Activated CD4-positive, alpha-beta T cell treated with anti-CD3 and anti-CD28 coated beads, Interleukin-2, amount 10 ng/mL, durations not matched to agents 24 days and 14 days (primary cell): ENCODE measurements at regions not wholly inside any gene's neighbourhood (a gene's known extent, or its start where the extent isn't known, plus 50 kb on each side); places are given as distances from the start of the nearest gene placed in this dataset.

ENCODE experiments used
- DNase-seq: peaks from one replicate; pipeline ENCODE4 v3.0.0; 2022
- H3K27ac Mint-ChIP-seq: one replicate; pipeline ENCODE4 v1.8.0; 2022; ENCODE audit warnings: mild to moderate bottlenecking, mixed read lengths
- H3K27me3 Mint-ChIP-seq: one replicate; pipeline ENCODE4 v1.8.0; 2022; ENCODE audit warnings: mixed read lengths
- H3K36me3 Mint-ChIP-seq: one replicate; pipeline ENCODE4 v1.8.0; 2022; ENCODE audit warnings: low read depth, mild to moderate bottlenecking, mixed read lengths
- H3K4me1 Mint-ChIP-seq: one replicate; pipeline ENCODE4 v1.8.0; 2021; ENCODE audit warnings: mixed read lengths
- H3K4me3 Mint-ChIP-seq: one replicate; pipeline ENCODE4 v1.8.0; 2022; ENCODE audit warnings: mild to moderate bottlenecking, moderate library complexity, mixed read lengths
- H3K9me3 Mint-ChIP-seq: one replicate; pipeline ENCODE4 v1.8.0; 2021; ENCODE audit warnings: mixed read lengths
- intact Hi-C: fragments of 100-400 bp; cut with micrococcal nuclease; formaldehyde crosslinking; loops from one replicate; pipeline ENCODE4 v1.15.1; 2023

- H3K4me1 Mint-ChIP-seq = no peaks in the 10 kb centered on the region
These were observed 112.8 kb downstream of the SAMD5 start for GRCh38 chr6:147621263-147621662.

DNA sequence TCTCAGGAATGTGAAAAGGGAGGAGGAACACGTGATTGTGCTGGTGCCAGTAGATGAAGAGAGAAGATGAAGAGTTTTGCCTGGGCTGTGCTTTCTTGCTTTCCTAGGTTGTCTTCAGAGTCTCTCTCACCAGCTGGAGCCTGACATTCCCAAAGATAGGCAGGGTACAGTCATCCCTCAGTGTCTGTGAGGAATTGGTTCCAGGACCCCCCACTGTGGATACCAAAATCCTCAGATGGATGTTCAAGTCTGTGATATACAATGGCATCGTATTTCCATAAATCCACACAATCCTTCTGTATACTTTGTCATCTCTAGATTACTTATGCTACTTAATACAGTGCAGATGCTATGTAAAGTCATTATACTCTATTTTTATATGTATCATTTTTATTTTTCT, 113.5 kb downstream of the SAMD5 start:
- no peaks in the 10 kb centered on the region for H3K4me1 Mint-ChIP-seq
- intact Hi-C loops = no loop called here
- no peaks in the 10 kb centered on the region for H3K36me3 Mint-ChIP-seq
- H3K27me3 Mint-ChIP-seq = no peaks in the 10 kb centered on the region
- no peak for DNase-seq
- H3K9me3 Mint-ChIP-seq = peaks cover 3% of the 10 kb centered on the region
- H3K4me3 Mint-ChIP-seq = no peak overlapping the region
- H3K27ac Mint-ChIP-seq = no peak overlapping the region

More at GRCh38 chr6:147621263-147621662, 112.8 kb downstream of the SAMD5 start:
- Mint-ChIP-seq H3K36me3 (no peaks in the 10 kb centered on the region), H3K9me3 (peaks cover 3% of the 10 kb centered on the region), H3K27ac (no peak overlapping the region), H3K4me3 (no peak overlapping the region), H3K27me3 (no peaks in the 10 kb centered on the region)
- no peak for DNase-seq
- intact Hi-C loops = no loop called here

DNA sequence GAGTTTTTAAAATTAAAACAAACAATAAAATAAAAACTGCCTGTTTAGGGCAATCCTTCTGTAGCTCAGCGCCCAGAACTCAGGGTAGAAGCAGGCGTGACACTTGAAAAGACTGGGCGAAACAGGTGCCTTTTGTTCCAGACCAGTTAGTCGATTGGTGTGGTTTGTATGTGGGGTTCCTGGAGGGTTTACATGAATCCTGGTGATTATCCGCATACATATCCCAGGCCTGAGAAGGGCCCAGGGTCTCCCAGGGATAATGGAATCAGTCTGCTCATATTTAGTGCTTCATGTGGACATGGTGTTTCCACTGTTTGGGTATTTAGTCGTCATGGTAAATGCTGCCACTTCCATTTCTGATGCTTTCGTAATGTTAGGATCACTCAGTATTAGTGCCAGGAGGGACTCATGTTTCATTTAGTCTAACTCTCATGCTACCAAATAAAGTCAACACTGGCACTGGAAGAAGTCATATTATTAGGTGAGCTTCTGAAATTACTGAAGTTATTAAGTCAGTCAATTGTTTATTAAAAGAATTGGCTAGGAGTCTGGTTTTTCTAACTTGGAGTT, 116.5 kb downstream of the SAMD5 start:
- Mint-ChIP-seq H3K27ac (no peak overlapping the region), H3K27me3 (no peaks in the 10 kb centered on the region), H3K9me3 (peaks cover 3% of the 10 kb centered on the region), H3K4me1 (no peaks in the 10 kb centered on the region), H3K36me3 (no peaks in the 10 kb centered on the region), H3K4me3 (no peak overlapping the region)
- no peak for DNase-seq
- intact Hi-C loops = no loop called here

DNA sequence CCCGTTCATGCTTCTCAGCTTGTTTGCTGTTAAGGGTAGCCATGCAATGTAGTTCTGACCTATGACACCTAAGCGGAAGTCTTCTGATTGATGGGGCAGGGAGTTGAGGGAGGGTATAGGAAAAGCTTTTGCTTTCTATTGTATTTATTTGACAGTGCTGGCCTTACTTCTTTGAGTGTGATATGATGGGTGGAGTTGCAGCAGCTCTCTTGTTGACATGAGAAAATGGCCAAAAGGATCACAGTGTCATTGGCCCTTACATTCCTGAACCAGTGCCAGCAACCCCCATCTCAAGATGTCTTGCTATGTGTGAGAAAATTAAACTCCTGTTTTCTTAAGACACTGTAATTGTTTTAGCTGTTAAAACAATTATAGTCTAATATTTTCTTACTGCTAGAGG, 117.5 kb downstream of the SAMD5 start:
- Mint-ChIP-seq H3K27ac (no peak overlapping the region), H3K36me3 (no peaks in the 10 kb centered on the region), H3K9me3 (peaks cover 3% of the 10 kb centered on the region), H3K4me3 (no peak overlapping the region), H3K27me3 (no peaks in the 10 kb centered on the region), H3K4me1 (no peaks in the 10 kb centered on the region)
- intact Hi-C loops = no loop called here
- DNase-seq = no peak

- peaks cover 3% of the 10 kb centered on the region for H3K9me3 Mint-ChIP-seq
- H3K4me3 Mint-ChIP-seq = no peak overlapping the region
- no peak for DNase-seq
- no peaks in the 10 kb centered on the region for H3K27me3 Mint-ChIP-seq
- H3K27ac Mint-ChIP-seq = no peak overlapping the region
- H3K4me1 Mint-ChIP-seq = no peaks in the 10 kb centered on the region
- no peaks in the 10 kb centered on the region for H3K36me3 Mint-ChIP-seq
- intact Hi-C loops = no loop called here
These were observed 118.9 kb downstream of the SAMD5 start for GRCh38 chr6:147627411-147627810.

GRCh38 chr6:147633191-147633590, 124.7 kb downstream of the SAMD5 start:
- Mint-ChIP-seq H3K36me3 (no peaks in the 10 kb centered on the region), H3K27me3 (no peaks in the 10 kb centered on the region), H3K4me1 (no peaks in the 10 kb centered on the region), H3K4me3 (no peak overlapping the region), H3K27ac (no peak overlapping the region), H3K9me3 (peaks cover 6% of the 10 kb centered on the region)
- no peak for DNase-seq
- intact Hi-C loops = no loop called here

DNA sequence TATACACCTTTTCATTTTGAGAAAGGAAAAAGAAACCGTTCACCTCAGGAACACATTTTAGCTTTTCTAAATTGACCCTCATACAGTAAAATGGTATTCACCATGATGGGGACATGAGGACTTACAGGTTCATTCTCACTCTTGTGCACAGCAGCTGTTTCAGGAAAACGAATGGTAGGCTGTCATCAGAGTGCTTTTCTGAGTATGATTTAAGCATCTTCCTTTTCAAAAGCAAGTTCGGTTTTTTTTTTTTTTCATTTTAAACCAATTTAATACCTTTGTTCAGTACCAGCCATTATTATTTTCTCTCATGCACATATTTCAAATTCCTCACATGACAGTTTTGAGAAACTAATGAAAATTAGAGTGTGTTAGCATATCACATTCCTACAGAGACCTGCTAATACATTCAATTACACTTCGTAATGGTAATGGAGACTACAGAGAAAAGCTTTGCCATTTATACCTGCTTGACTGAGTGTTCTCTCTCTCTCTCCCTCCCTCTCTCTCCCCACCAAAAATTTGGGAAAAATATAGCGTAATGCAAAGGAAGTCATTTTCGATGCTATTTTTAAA, 129.2 kb downstream of the SAMD5 start:
- intact Hi-C loops = no loop called here
- no peak overlapping the region for H3K4me3 Mint-ChIP-seq
- H3K9me3 Mint-ChIP-seq = peaks cover 6% of the 10 kb centered on the region
- H3K36me3 Mint-ChIP-seq = no peaks in the 10 kb centered on the region
- no peaks in the 10 kb centered on the region for H3K27me3 Mint-ChIP-seq
- DNase-seq = no peak
- no peak overlapping the region for H3K27ac Mint-ChIP-seq
- H3K4me1 Mint-ChIP-seq = no peaks in the 10 kb centered on the region

- H3K27ac Mint-ChIP-seq = no peak overlapping the region
- no peaks in the 10 kb centered on the region for H3K27me3 Mint-ChIP-seq
- H3K4me3 Mint-ChIP-seq = no peak overlapping the region
- intact Hi-C loops = no loop called here
- H3K9me3 Mint-ChIP-seq = peaks cover 5% of the 10 kb centered on the region
- DNase-seq = no peak
- no peaks in the 10 kb centered on the region for H3K4me1 Mint-ChIP-seq
- no peaks in the 10 kb centered on the region for H3K36me3 Mint-ChIP-seq
These were observed 130.8 kb downstream of the SAMD5 start for GRCh38 chr6:147639279-147639678.

DNA sequence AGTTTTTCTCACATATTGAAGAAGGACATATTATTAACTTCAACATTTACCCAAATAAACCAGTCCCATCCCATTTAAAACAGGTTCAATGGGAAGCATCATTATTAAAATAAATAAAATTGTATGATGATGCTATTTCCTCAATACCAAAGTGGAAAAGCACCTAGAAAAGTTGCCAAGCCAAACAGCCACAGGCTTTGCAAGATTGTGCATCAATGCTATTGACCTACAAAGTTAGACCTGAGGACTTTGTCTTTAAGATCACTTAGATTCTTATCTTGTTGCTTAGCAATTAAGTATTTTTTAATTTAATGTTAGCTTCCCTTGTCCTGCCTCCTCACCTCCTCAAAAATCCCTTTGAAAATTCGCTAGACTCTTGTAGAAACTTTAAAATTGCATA, 132.1 kb downstream of the SAMD5 start:
- no peaks in the 10 kb centered on the region for H3K9me3 Mint-ChIP-seq
- intact Hi-C loops = no loop called here
- H3K27me3 Mint-ChIP-seq = no peaks in the 10 kb centered on the region
- H3K36me3 Mint-ChIP-seq = no peaks in the 10 kb centered on the region
- H3K4me3 Mint-ChIP-seq = no peak overlapping the region
- no peaks in the 10 kb centered on the region for H3K4me1 Mint-ChIP-seq
- no peak overlapping the region for H3K27ac Mint-ChIP-seq
- DNase-seq = no peak

DNA sequence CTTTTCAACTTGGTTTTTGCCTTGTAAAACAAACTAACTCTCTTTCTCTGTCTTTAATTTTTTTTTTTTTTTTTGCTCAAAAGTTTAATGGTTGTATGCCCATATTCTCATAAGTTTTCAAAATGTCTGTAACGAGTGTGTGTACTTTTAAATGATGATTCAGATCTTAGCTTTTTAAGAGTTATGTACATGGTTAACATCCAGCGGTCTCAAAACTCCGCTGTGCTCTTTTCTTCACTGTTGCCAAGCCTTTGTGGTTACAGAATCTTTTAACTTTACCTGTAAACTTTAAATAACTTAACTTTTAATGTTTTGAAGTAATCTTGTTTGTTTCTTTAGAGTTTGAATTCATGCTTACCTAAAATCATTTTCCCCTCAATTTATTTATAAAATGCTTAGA, 133.0 kb downstream of the SAMD5 start:
- no peak for DNase-seq
- Mint-ChIP-seq H3K36me3 (no peaks in the 10 kb centered on the region), H3K9me3 (no peaks in the 10 kb centered on the region), H3K4me1 (no peaks in the 10 kb centered on the region), H3K27me3 (no peaks in the 10 kb centered on the region), H3K4me3 (no peak overlapping the region), H3K27ac (no peak overlapping the region)
- intact Hi-C loops = no loop called here

GRCh38 chr6:147642458-147642857, 134.0 kb downstream of the SAMD5 start:
- Mint-ChIP-seq H3K36me3 (no peaks in the 10 kb centered on the region), H3K4me3 (no peak overlapping the region), H3K4me1 (no peaks in the 10 kb centered on the region), H3K27ac (no peak overlapping the region), H3K27me3 (no peaks in the 10 kb centered on the region), H3K9me3 (no peaks in the 10 kb centered on the region)
- intact Hi-C loops = no loop called here
- DNase-seq = no peak

DNA sequence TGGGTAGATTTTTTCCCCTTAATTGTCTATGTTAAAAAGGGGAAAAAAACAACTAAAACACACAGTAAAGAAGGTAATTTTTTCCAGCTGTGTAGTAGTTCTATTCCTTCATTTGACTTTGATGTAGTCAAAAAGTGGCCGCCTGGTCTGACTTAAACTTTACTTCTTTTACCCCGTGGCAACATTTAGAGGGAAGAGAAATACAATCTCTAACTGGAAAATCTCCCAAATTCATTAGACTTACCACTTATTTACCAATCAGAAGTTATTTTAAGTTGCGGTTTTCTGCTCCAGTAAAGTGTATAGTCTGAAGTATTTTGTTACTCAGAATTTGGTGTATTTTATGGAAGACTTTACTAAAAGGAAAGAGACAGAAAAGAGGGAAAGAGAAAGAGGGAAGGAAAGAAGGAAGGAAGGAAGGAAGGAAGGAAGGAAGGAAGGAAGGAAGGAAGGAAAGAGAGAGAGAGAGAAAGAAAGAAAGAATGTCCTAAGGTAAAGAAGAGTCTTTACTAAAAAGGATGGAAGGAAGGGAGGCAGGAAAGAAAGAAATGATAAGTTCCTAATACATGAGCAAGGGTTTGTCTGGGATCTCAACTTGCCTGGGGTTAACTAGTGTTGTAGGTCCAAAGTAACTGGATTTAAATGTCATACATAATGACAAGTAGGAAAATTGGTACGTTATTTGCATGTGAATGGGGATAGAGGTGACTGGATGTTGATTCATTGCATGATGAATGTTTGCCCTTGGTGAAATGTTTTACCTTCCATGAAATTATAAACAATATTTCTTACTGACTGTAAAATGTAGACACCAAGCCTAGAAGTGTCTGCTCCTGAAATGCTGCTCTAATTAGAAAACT, 135.1 kb downstream of the SAMD5 start:
- no peak for DNase-seq
- intact Hi-C loops = no loop called here
- Mint-ChIP-seq H3K4me1 (no peaks in the 10 kb centered on the region), H3K4me3 (no peak overlapping the region), H3K27me3 (no peaks in the 10 kb centered on the region), H3K36me3 (no peaks in the 10 kb centered on the region), H3K27ac (no peak overlapping the region), H3K9me3 (no peaks in the 10 kb centered on the region)

- no peak for DNase-seq
- Mint-ChIP-seq H3K9me3 (no peaks in the 10 kb centered on the region), H3K4me3 (no peak overlapping the region), H3K36me3 (no peaks in the 10 kb centered on the region), H3K27me3 (no peaks in the 10 kb centered on the region), H3K27ac (no peak overlapping the region), H3K4me1 (no peaks in the 10 kb centered on the region)
- intact Hi-C loops = no loop called here
These were observed 140.4 kb downstream of the SAMD5 start for GRCh38 chr6:147648916-147649315.

GRCh38 chr6:147651249-147652063, 143.0 kb downstream of the SAMD5 start:
- H3K9me3 Mint-ChIP-seq = no peaks in the 10 kb centered on the region
- no peaks in the 10 kb centered on the region for H3K27me3 Mint-ChIP-seq
- no peak overlapping the region for H3K27ac Mint-ChIP-seq
- no peak for DNase-seq
- H3K36me3 Mint-ChIP-seq = no peaks in the 10 kb centered on the region
- H3K4me3 Mint-ChIP-seq = no peak overlapping the region
- intact Hi-C loops = no loop called here
- H3K4me1 Mint-ChIP-seq = no peaks in the 10 kb centered on the region
